GM21825 (cell line): ENCODE measurements at regions not wholly inside any gene's neighbourhood (a gene's known extent, or its start where the extent isn't known, plus 50 kb on each side); places are given as distances from the start of the nearest gene placed in this dataset.
"Not testable (repeated sequence)": the region's sequence is repeated elsewhere in the genome, so short reads cannot be mapped to it uniquely, and the experiment has no call there.

Source experiments
- ATAC-seq: cut with Tn5 transposase; IDR thresholded peaks from one replicate; pipeline ENCODE4 v1.9.1; 2021; ENCODE audit warnings: mild to moderate bottlenecking, moderate library complexity; ENCODE audit not compliant: unreplicated experiment

GRCh38 chr4:171022824-171023230 is 790.4 kb upstream of the GALNTL6 start:
- no peak for ATAC-seq

GRCh38 chr4:171017593-171017992 is 795.6 kb upstream of the GALNTL6 start:
- no peak for ATAC-seq

GRCh38 chr4:171016145-171016544 is 797.1 kb upstream of the GALNTL6 start:
- ATAC-seq, result no peak

GRCh38 chr4:171015441-171015840 is 797.8 kb upstream of the GALNTL6 start:
- no peak for ATAC-seq

GRCh38 chr4:171007618-171008390 is 805.4 kb upstream of the GALNTL6 start:
- no peak for ATAC-seq

- no peak for ATAC-seq
These were observed 811.0 kb upstream of the GALNTL6 start for GRCh38 chr4:171002246-171002645.

GRCh38 chr4:170990989-170991589 is 822.1 kb upstream of the GALNTL6 start:
- ATAC-seq, result peak; percentile 81

GRCh38 chr4:170988446-170988845 is 824.8 kb upstream of the GALNTL6 start:
- no peak for ATAC-seq

- no peak for ATAC-seq
These were observed 833.5 kb upstream of the GALNTL6 start for GRCh38 chr4:170979736-170980135.

GRCh38 chr4:170978990-170979389 is 834.2 kb upstream of the GALNTL6 start:
- ATAC-seq, result no peak

- ATAC-seq, result no peak
These were observed 859.3 kb upstream of the AADAT start for GRCh38 chr4:170949084-170949483.

GRCh38 chr4:170940043-170940724 is 850.4 kb upstream of the AADAT start:
- ATAC-seq, result no peak

GRCh38 chr4:170938588-170938987 is 848.8 kb upstream of the AADAT start:
- no peak for ATAC-seq

GRCh38 chr4:170931321-170931720 is 841.6 kb upstream of the AADAT start:
- ATAC-seq, result no peak

GRCh38 chr4:170888660-170889059 is 798.9 kb upstream of the AADAT start:
- ATAC-seq, result no peak

- ATAC-seq, result no peak
These were observed 797.6 kb upstream of the AADAT start for GRCh38 chr4:170887396-170887795.

GRCh38 chr4:170884969-170885570 is 795.3 kb upstream of the AADAT start:
- no peak for ATAC-seq

- ATAC-seq, result not testable (repeated sequence)
These were observed 791.9 kb upstream of the AADAT start for GRCh38 chr4:170881646-170882045.

GRCh38 chr4:170875868-170876267 is 786.1 kb upstream of the AADAT start:
- no peak for ATAC-seq

- ATAC-seq, result no peak
These were observed 783.0 kb upstream of the AADAT start for GRCh38 chr4:170872794-170873193.

GRCh38 chr4:170868170-170868569 is 778.4 kb upstream of the AADAT start:
- no peak for ATAC-seq

GRCh38 chr4:170854097-170854496 is 764.3 kb upstream of the AADAT start:
- ATAC-seq, result no peak
